Fibroblast of lung (primary cell): ENCODE measurements at regions not wholly inside any gene's neighbourhood (a gene's known extent, or its start where the extent isn't known, plus 50 kb on each side); places are given as distances from the start of the nearest gene placed in this dataset.

ENCODE experiments used
- CTCF ChIP-seq, 2 donors: IDR thresholded peaks in 1 of 2; conservative IDR thresholded peaks in 1 of 2; 1 replicate in 1 of 2; 2 replicates in 1 of 2; pipeline ENCODE4 v1.5.1; 2011 to 2012; ENCODE audit warnings: low read length in 2 of 2, control low read depth in 1 of 2, inconsistent platforms in 1 of 2, low read depth in 1 of 2, mild to moderate bottlenecking in 1 of 2
- EZH2 ChIP-seq: IDR thresholded peaks from 2 replicates; pipeline ENCODE4 v1.5.1; 2012; ENCODE audit warnings: low read length, control low read depth, mild to moderate bottlenecking; ENCODE audit errors: missing control alignments

GRCh38 chr1:10936998-10937901 lies 75.2 kb upstream of the TARDBP start:
- no peak for TF ChIP-seq CTCF (conservative IDR thresholded peaks at IDR 0.05 in 1 of 2, IDR thresholded peaks at IDR 0.05 in 1 of 2; ENCODE audit: low read depth in 1 of 2, low read length in 2 of 2)
- no peak for TF ChIP-seq EZH2
